Parathyroid adenoma (tissue), 2 donors: ENCODE measurements at regions not wholly inside any gene's neighbourhood (a gene's known extent, or its start where the extent isn't known, plus 50 kb on each side); places are given as distances from the start of the nearest gene placed in this dataset.
"Not testable (repeated sequence)": the region's sequence is repeated elsewhere in the genome, so short reads cannot be mapped to it uniquely, and the experiment has no call there.

Experiments
- H2AFZ ChIP-seq: fragments of 300-600 bp; sonication (generic); one replicate; pipeline ENCODE4 v1.7.0; 2017; ENCODE audit warnings: antibody characterized with exemption, mild to moderate bottlenecking
- H3K27ac ChIP-seq: fragments of 300-600 bp; sonication (generic); one replicate; pipeline ENCODE4 v1.7.0; 2017
- H3K27me3 ChIP-seq: fragments of 300-600 bp; sonication (generic); one replicate; pipeline ENCODE4 v1.7.0; 2017; ENCODE audit warnings: low read length; ENCODE audit not compliant: control insufficient read depth, insufficient read depth
- H3K36me3 ChIP-seq: fragments of 300-600 bp; sonication (generic); one replicate; pipeline ENCODE4 v1.7.0; 2017; ENCODE audit warnings: low read length; ENCODE audit not compliant: control insufficient read depth, insufficient read depth
- H3K4me1 ChIP-seq: fragments of 300-600 bp; sonication (generic); one replicate; pipeline ENCODE4 v1.7.0; 2017; ENCODE audit warnings: control low read depth
- H3K4me2 ChIP-seq: fragments of 300-600 bp; sonication (generic); one replicate; pipeline ENCODE4 v1.7.0; 2017; ENCODE audit warnings: low read length
- H3K4me3 ChIP-seq: fragments of 300-600 bp; sonication (generic); one replicate; pipeline ENCODE4 v1.7.0; 2017; ENCODE audit warnings: low read depth, low read length
- H3K79me2 ChIP-seq: fragments of 300-600 bp; sonication (generic); one replicate; pipeline ENCODE4 v1.7.0; 2017; ENCODE audit warnings: control low read depth
- H3K9ac ChIP-seq: fragments of 300-600 bp; sonication (generic); one replicate; pipeline ENCODE4 v1.7.0; 2017; ENCODE audit warnings: mild to moderate bottlenecking
- H3K9me3 ChIP-seq: fragments of 300-600 bp; sonication (generic); one replicate; pipeline ENCODE4 v1.7.0; 2017; ENCODE audit warnings: low read length; ENCODE audit not compliant: control insufficient read depth
- CTCF ChIP-seq: fragments of 300-600 bp; sonication (generic); IDR thresholded peaks from one replicate; pipeline ENCODE4 v1.7.0; 2017; ENCODE audit warnings: antibody characterized with exemption, mild to moderate bottlenecking
- donor health status: primary hyperparathyroidism.

- H2AFZ ChIP-seq: no peak overlapping the region
- no peaks in the 10 kb centered on the region for H3K36me3 ChIP-seq
- H3K9ac ChIP-seq: no peak overlapping the region
- no peak overlapping the region for H3K4me2 ChIP-seq
- H3K4me3 ChIP-seq: no peak overlapping the region
- H3K9me3 ChIP-seq: no peaks in the 10 kb centered on the region
- no peak overlapping the region for H3K27ac ChIP-seq
- H3K27me3 ChIP-seq: no peaks in the 10 kb centered on the region
- no peaks in the 10 kb centered on the region for H3K79me2 ChIP-seq
- no peaks in the 10 kb centered on the region for H3K4me1 ChIP-seq
- no peak for TF ChIP-seq CTCF
These were observed 548.5 kb upstream of the SLC10A2 start for GRCh38 chr13:103614761-103615160.

GRCh38 chr13:103607995-103608394 lies 541.8 kb upstream of the SLC10A2 start:
- Histone ChIP-seq H3K36me3 (no peaks in the 10 kb centered on the region), H3K27ac (no peak overlapping the region), H3K27me3 (no peaks in the 10 kb centered on the region), H2AFZ (no peak overlapping the region), H3K4me3 (no peak overlapping the region), H3K9ac (no peak overlapping the region), H3K4me1 (no peaks in the 10 kb centered on the region), H3K9me3 (no peaks in the 10 kb centered on the region), H3K4me2 (no peak overlapping the region), H3K79me2 (no peaks in the 10 kb centered on the region)
- no peak for TF ChIP-seq CTCF

- H2AFZ ChIP-seq: no peak overlapping the region
- no peak overlapping the region for H3K4me2 ChIP-seq
- H3K27me3 ChIP-seq: no peaks in the 10 kb centered on the region
- H3K4me3 ChIP-seq: no peak overlapping the region
- no peak overlapping the region for H3K27ac ChIP-seq
- TF ChIP-seq CTCF: no peak
- H3K79me2 ChIP-seq: no peaks in the 10 kb centered on the region
- no peaks in the 10 kb centered on the region for H3K9me3 ChIP-seq
- no peaks in the 10 kb centered on the region for H3K36me3 ChIP-seq
- H3K9ac ChIP-seq: no peak overlapping the region
- H3K4me1 ChIP-seq: no peaks in the 10 kb centered on the region
These were observed 539.5 kb upstream of the SLC10A2 start for GRCh38 chr13:103605546-103606326.

GRCh38 chr13:103599870-103600269 lies 533.7 kb upstream of the SLC10A2 start:
- H3K9me3 ChIP-seq, H3K27me3 ChIP-seq, H3K4me1 ChIP-seq, H3K4me3 ChIP-seq, H3K9ac ChIP-seq, H3K36me3 ChIP-seq, H3K79me2 ChIP-seq, H3K27ac ChIP-seq, H2AFZ ChIP-seq, H3K4me2 ChIP-seq: not testable (repeated sequence)

GRCh38 chr13:103598671-103599070 lies 532.5 kb upstream of the SLC10A2 start:
- Histone ChIP-seq H3K4me2 (no peak overlapping the region), H3K36me3 (no peaks in the 10 kb centered on the region), H3K9me3 (no peaks in the 10 kb centered on the region)

More at GRCh38 chr13:103598671-103599070, 532.5 kb upstream of the SLC10A2 start:
- Histone ChIP-seq H3K27ac (no peak overlapping the region), H3K4me1 (no peaks in the 10 kb centered on the region), H2AFZ (no peak overlapping the region), H3K27me3 (no peaks in the 10 kb centered on the region), H3K79me2 (no peaks in the 10 kb centered on the region), H3K4me3 (no peak overlapping the region), H3K9ac (no peak overlapping the region)
- TF ChIP-seq CTCF: no peak
